Activated CD4-positive, alpha-beta memory T cell treated with anti-CD3 and anti-CD28 coated beads for 36 hours (primary cell): ENCODE measurements at regions not wholly inside any gene's neighbourhood (a gene's known extent, or its start where the extent isn't known, plus 50 kb on each side); places are given as distances from the start of the nearest gene placed in this dataset.

Experiments
- CTCF ChIA-PET: fragments of 350-600 bp; sonication (Branson Sonifier 250); formaldehyde crosslinking; loops from one replicate; lab custom pipeline; 2021; ENCODE audit warnings: antibody characterized with exemption, inconsistent platforms; lab: Charles Lee
- POLR2A ChIA-PET: fragments of 350-600 bp; sonication (Branson Sonifier 250); formaldehyde crosslinking; loops from one replicate; lab custom pipeline; 2021; ENCODE audit warnings: antibody characterized with exemption; lab: Charles Lee
- DNase-seq: peaks from one replicate; pipeline ENCODE4 v3.0.0-alpha.2; 2020
- H3K27ac Mint-ChIP-seq: one replicate; pipeline ENCODE4 v1.8.0; 2021; ENCODE audit warnings: mixed read lengths
- H3K27me3 Mint-ChIP-seq: one replicate; pipeline ENCODE4 v1.8.0; 2021; ENCODE audit warnings: mixed read lengths
- H3K36me3 Mint-ChIP-seq: one replicate; pipeline ENCODE4 v1.8.0; 2021; ENCODE audit warnings: mixed read lengths
- H3K4me1 Mint-ChIP-seq: one replicate; pipeline ENCODE4 v1.8.0; 2021; ENCODE audit warnings: low read depth, mixed read lengths
- H3K4me3 Mint-ChIP-seq: one replicate; pipeline ENCODE4 v1.8.0; 2021; ENCODE audit warnings: mild to moderate bottlenecking, mixed read lengths
- H3K9me3 Mint-ChIP-seq: one replicate; pipeline ENCODE4 v1.8.0; 2021; ENCODE audit warnings: mixed read lengths
- intact Hi-C: fragments of 100-400 bp; cut with micrococcal nuclease; formaldehyde crosslinking; loops from one replicate; pipeline ENCODE4 v1.15.1; 2023

GRCh38 chr1:4603295-4604110 is 50.9 kb upstream of the AJAP1 start:
- Mint-ChIP-seq H3K27ac (no peak overlapping the region), H3K36me3 (no peaks in the 10 kb centered on the region), H3K4me1 (no peaks in the 10 kb centered on the region), H3K4me3 (no peak overlapping the region), H3K27me3 (peaks cover 27% of the 10 kb centered on the region), H3K9me3 (no peaks in the 10 kb centered on the region)
- DNase-seq: no peak
- intact Hi-C loops: no loop called here
- ChIA-PET CTCF (no interaction called here), POLR2A (no interaction called here)
